Mesenchymal stem cell (in vitro differentiated cells and primary cell): ENCODE measurements at regions not wholly inside any gene's neighbourhood (a gene's known extent, or its start where the extent isn't known, plus 50 kb on each side); places are given as distances from the start of the nearest gene placed in this dataset.

Source experiments
- DNase-seq: peaks from one replicate; pipeline ENCODE4 v3.0.0-alpha.2; 2013
- H2AFZ ChIP-seq: one replicate; pipeline ENCODE4 v1.6.1; 2013; ENCODE audit warnings: low read depth, mild to moderate bottlenecking, control low read depth, inconsistent platforms, low read length, moderate library complexity
- H2AK5ac ChIP-seq: 2 replicates; pipeline ENCODE4 v1.6.1; 2013; ENCODE audit warnings: low read length, moderate library complexity, mild to moderate bottlenecking, inconsistent platforms; ENCODE audit not compliant: severe bottlenecking
- H2BK120ac ChIP-seq: one replicate; pipeline ENCODE4 v1.6.1; 2013; ENCODE audit warnings: low read depth, mild to moderate bottlenecking, inconsistent platforms, low read length, moderate library complexity
- H2BK12ac ChIP-seq, 2 experiments: one replicate each; pipeline ENCODE4 v1.6.1; 2013; ENCODE audit warnings: inconsistent platforms in 2 of 2, low read length in 2 of 2, mild to moderate bottlenecking in 2 of 2, moderate library complexity in 2 of 2, control low read depth in 1 of 2
- H2BK15ac ChIP-seq: one replicate; pipeline ENCODE4 v1.6.1; 2013; ENCODE audit warnings: mild to moderate bottlenecking, low read depth, inconsistent platforms; ENCODE audit not compliant: poor library complexity, severe bottlenecking
- H2BK5ac ChIP-seq: 2 replicates; pipeline ENCODE4 v1.6.1; 2013; ENCODE audit warnings: low read depth, mild to moderate bottlenecking, low read length, control low read depth, inconsistent platforms; ENCODE audit not compliant: poor library complexity, severe bottlenecking
- H3K14ac ChIP-seq, 2 experiments: one replicate each; pipeline ENCODE4 v1.6.1; 2013; ENCODE audit warnings: inconsistent platforms in 2 of 2, low read length in 2 of 2, control low read depth in 1 of 2, mild to moderate bottlenecking in 1 of 2, moderate library complexity in 1 of 2
- H3K18ac ChIP-seq, 2 experiments: one replicate each; pipeline ENCODE4 v1.6.1; 2013; ENCODE audit warnings: inconsistent platforms in 2 of 2, low read length in 2 of 2, control low read depth in 1 of 2, low read depth in 1 of 2, mild to moderate bottlenecking in 1 of 2
- H3K23ac ChIP-seq, 2 experiments: one replicate each; pipeline ENCODE4 v1.6.1; 2013; ENCODE audit warnings: inconsistent platforms in 2 of 2, low read length in 2 of 2, mild to moderate bottlenecking in 2 of 2, moderate library complexity in 2 of 2, control low read depth in 1 of 2
- H3K27ac ChIP-seq: 2 replicates; pipeline ENCODE4 v1.5.1; 2013; ENCODE audit warnings: mild to moderate bottlenecking, moderate library complexity, low read length, control low read depth, inconsistent platforms; ENCODE audit not compliant: poor library complexity, severe bottlenecking
- H3K27me3 ChIP-seq, 2 experiments: 2 replicates each; pipeline versions ENCODE4 v1.6.1 to v1.7.0; 2013; ENCODE audit warnings: low read length in 2 of 2, mild to moderate bottlenecking in 2 of 2, moderate library complexity in 2 of 2, control low read depth in 1 of 2, inconsistent platforms in 1 of 2; ENCODE audit not compliant: control insufficient read depth in 1 of 2, insufficient read depth in 1 of 2
- H3K36me3 ChIP-seq, 2 experiments: 2 replicates each; pipeline versions ENCODE4 v1.6.1 to v1.7.0; 2013; ENCODE audit warnings: low read length in 2 of 2, control low read depth in 1 of 2, inconsistent platforms in 1 of 2, low read depth in 1 of 2, mild to moderate bottlenecking in 1 of 2; ENCODE audit not compliant: insufficient read depth in 2 of 2, control insufficient read depth in 1 of 2
- H3K4ac ChIP-seq, 2 experiments: one replicate each; pipeline ENCODE4 v1.6.1; 2013; ENCODE audit warnings: inconsistent platforms in 2 of 2, low read length in 2 of 2, mild to moderate bottlenecking in 2 of 2, moderate library complexity in 2 of 2, control low read depth in 1 of 2, low read depth in 1 of 2
- H3K4me1 ChIP-seq: 2 replicates; pipeline ENCODE4 v1.6.1; 2013; ENCODE audit warnings: low read depth, low read length, control low read depth; ENCODE audit not compliant: control insufficient read depth, insufficient read depth
- H3K4me2 ChIP-seq: 2 replicates; pipeline ENCODE4 v1.6.1; 2013; ENCODE audit warnings: low read length, mild to moderate bottlenecking, inconsistent platforms; ENCODE audit not compliant: poor library complexity, severe bottlenecking
- H3K4me3 ChIP-seq, 2 experiments: 2 replicates each; pipeline versions ENCODE4 v1.5.1 to v1.7.0; 2013; ENCODE audit warnings: low read length in 2 of 2, mild to moderate bottlenecking in 2 of 2, control low read depth in 1 of 2, low read depth in 1 of 2; ENCODE audit not compliant: insufficient read depth in 1 of 2
- H3K79me1 ChIP-seq: replicated peaks from 2 replicates; pipeline ENCODE4 v1.6.1; 2013; ENCODE audit warnings: mild to moderate bottlenecking, control low read depth, low read length, inconsistent platforms; ENCODE audit not compliant: poor library complexity, severe bottlenecking
- H3K9ac ChIP-seq: 2 replicates; pipeline ENCODE4 v1.7.0; 2013; ENCODE audit warnings: mild to moderate bottlenecking, low read length, moderate library complexity
- H3K9me3 ChIP-seq: 2 replicates; pipeline ENCODE4 v1.7.0; 2013; ENCODE audit warnings: mild to moderate bottlenecking, low read length; ENCODE audit not compliant: control insufficient read depth
- H4K8ac ChIP-seq: one replicate; pipeline ENCODE4 v1.6.1; 2013; ENCODE audit warnings: inconsistent platforms, mild to moderate bottlenecking, low read length, moderate library complexity
- H4K91ac ChIP-seq: one replicate; pipeline ENCODE4 v1.6.1; 2013; ENCODE audit warnings: mild to moderate bottlenecking, low read length, inconsistent platforms
- WGBS: methylation state at CpG from one replicate; pipeline ENCODE4 v1.1.7; 2013; ENCODE audit warnings: mixed read lengths; 5-methylcytosine and 5-hydroxymethylcytosine counted together

DNA sequence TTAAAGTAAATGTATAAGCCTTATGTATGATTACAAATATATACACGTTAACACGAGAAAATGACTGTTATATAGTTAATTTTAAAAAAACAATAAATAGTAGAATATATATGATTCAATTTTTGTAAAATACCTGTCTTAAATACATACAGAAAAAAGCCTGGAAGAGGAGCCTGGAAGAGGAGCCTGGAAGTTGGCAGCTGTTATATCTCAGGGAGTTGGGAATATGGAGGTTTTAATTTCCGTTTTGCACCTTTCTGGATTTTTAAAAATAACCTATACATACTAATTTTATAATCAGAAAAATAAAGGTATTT lies 111.6 kb downstream of the WT1 start:
- H3K9ac ChIP-seq, result no peak overlapping the region
- H3K4me1 ChIP-seq, result no peaks in the 10 kb centered on the region
- H3K14ac ChIP-seq, result no peak overlapping the region
- no peak overlapping the region for H2BK120ac ChIP-seq
- H3K27ac ChIP-seq, result no peak overlapping the region
- no peaks in the 10 kb centered on the region for H3K79me1 ChIP-seq
- H3K36me3 ChIP-seq, result no peaks in the 10 kb centered on the region
- no peak overlapping the region for H4K91ac ChIP-seq
- no peak overlapping the region for H2BK12ac ChIP-seq
- no peaks in the 10 kb centered on the region for H3K9me3 ChIP-seq
- H3K18ac ChIP-seq, result no peak overlapping the region
- no peak overlapping the region for H3K4me3 ChIP-seq
- peaks cover 6 to 16% of the 10 kb centered on the region in 2 experiments for H3K27me3 ChIP-seq
- no peak overlapping the region for H4K8ac ChIP-seq
- no peak overlapping the region for H2BK15ac ChIP-seq
- H2AFZ ChIP-seq, result no peak overlapping the region
- no peak overlapping the region for H2BK5ac ChIP-seq
- no peak overlapping the region for H3K4ac ChIP-seq
- no peak for DNase-seq
- no peak overlapping the region for H3K23ac ChIP-seq
- no CpG with 5 or more reads among the region's 3 CpGs for WGBS
- no peak overlapping the region for H2AK5ac ChIP-seq
- no peak overlapping the region for H3K4me2 ChIP-seq

DNA sequence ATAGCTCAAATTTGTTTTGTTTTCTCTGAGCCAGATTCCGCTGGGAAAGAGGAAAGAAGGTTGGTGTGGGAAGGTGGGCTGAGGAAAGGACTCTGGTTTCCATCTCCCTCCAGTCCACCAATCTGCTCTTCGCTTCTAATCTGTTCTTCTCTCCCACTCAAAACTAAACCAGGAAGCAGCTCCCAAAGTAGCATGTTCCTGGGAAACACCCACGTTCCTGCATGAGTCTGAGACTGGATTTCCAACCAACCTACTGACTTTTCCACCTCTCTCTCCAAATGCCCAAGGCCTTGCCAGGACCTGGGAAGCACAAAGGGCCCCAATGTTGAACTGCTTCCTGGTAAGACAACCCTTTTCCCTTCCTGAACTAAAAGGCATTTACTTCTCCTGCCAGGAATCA lies 110.2 kb downstream of the WT1 start:
- Histone ChIP-seq H2BK15ac (no peak overlapping the region), H3K9me3 (no peaks in the 10 kb centered on the region), H3K4me2 (no peak overlapping the region), H3K27me3 (peaks cover 6 to 16% of the 10 kb centered on the region in 2 experiments), H3K14ac (no peak overlapping the region), H2AK5ac (no peak overlapping the region), H2AFZ (no peak overlapping the region), H3K36me3 (no peaks in the 10 kb centered on the region), H3K4me1 (no peaks in the 10 kb centered on the region), H3K9ac (no peak overlapping the region), H3K27ac (no peak overlapping the region), H2BK12ac (no peak overlapping the region), H4K8ac (no peak overlapping the region), H3K23ac (no peak overlapping the region), H3K18ac (peak overlapping the region in 1 of 2 experiments; percentile 17), H2BK120ac (no peak overlapping the region), H4K91ac (no peak overlapping the region), H3K4ac (no peak overlapping the region), H2BK5ac (no peak overlapping the region), H3K79me1 (no peaks in the 10 kb centered on the region), H3K4me3 (no peak overlapping the region)
- WGBS, result 63% methylated on average over 2 of the region's 3 CpGs
- DNase-seq, result no peak

DNA sequence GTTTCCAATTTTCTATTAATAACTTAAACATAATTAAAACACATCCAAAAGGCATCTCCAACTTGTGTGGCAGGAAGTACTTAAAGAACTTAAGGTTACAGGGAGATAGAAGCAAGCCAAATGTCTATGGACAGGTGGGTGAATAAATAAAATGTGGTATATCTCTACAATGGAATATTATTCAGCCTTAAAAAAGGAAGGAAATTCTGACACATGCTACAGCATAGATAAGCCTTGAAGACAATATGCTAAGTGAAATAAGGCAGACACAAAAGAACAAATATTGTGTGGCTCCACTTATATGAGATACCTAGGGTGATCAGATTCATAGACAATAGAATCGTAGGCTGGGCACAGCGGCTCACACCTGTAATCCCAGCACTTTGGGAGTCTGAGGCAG lies 109.6 kb downstream of the WT1 start:
- DNase-seq, result no peak
- no peak overlapping the region for H4K8ac ChIP-seq
- H3K14ac ChIP-seq, result no peak overlapping the region
- no peaks in the 10 kb centered on the region for H3K4me1 ChIP-seq
- no peaks in the 10 kb centered on the region for H3K36me3 ChIP-seq
- H3K9ac ChIP-seq, result no peak overlapping the region
- H3K18ac ChIP-seq, result no peak overlapping the region
- H2AFZ ChIP-seq, result no peak overlapping the region
- H3K4me2 ChIP-seq, result no peak overlapping the region
- H3K4me3 ChIP-seq, result no peak overlapping the region
- no peak overlapping the region for H2BK120ac ChIP-seq
- H2AK5ac ChIP-seq, result no peak overlapping the region
- H3K23ac ChIP-seq, result no peak overlapping the region
- H3K27ac ChIP-seq, result no peak overlapping the region
- no peak overlapping the region for H4K91ac ChIP-seq
- peaks cover 7 to 18% of the 10 kb centered on the region in 2 experiments for H3K27me3 ChIP-seq
- no peak overlapping the region for H2BK12ac ChIP-seq
- H2BK15ac ChIP-seq, result no peak overlapping the region
- H3K79me1 ChIP-seq, result no peaks in the 10 kb centered on the region
- H3K4ac ChIP-seq, result no peak overlapping the region
- no peaks in the 10 kb centered on the region for H3K9me3 ChIP-seq
- 100% methylated on average over 2 of the region's 2 CpGs for WGBS
- H2BK5ac ChIP-seq, result no peak overlapping the region

DNA sequence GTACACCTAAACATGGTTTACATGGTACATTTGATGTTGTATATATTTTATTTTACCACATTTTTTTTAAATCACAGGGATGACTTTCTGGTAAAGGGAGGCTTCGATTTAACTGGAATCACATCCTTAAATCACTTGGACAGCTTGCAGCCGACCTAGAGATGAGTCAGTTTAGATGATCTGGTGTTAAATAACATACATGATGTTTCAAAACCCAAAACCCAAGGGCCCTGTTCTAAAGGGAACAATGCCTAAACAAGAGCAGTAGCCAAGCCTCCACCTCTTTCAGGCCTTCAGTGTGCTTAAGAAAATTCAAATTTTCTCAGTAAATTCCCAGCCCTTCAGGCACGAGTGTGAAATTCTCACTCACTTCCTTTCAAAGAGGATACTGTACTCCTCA lies 108.8 kb downstream of the WT1 start:
- no peak overlapping the region for H3K4me2 ChIP-seq
- no peak overlapping the region for H2AK5ac ChIP-seq
- H3K79me1 ChIP-seq, result no peaks in the 10 kb centered on the region
- H2BK15ac ChIP-seq, result no peak overlapping the region
- H3K23ac ChIP-seq, result no peak overlapping the region
- no peak overlapping the region for H4K8ac ChIP-seq
- H3K36me3 ChIP-seq, result no peaks in the 10 kb centered on the region
- no peak overlapping the region for H2BK120ac ChIP-seq
- H3K27ac ChIP-seq, result no peak overlapping the region
- no peak overlapping the region for H4K91ac ChIP-seq
- H3K18ac ChIP-seq, result no peak overlapping the region
- H2BK5ac ChIP-seq, result no peak overlapping the region
- no peak overlapping the region for H3K4me3 ChIP-seq
- H3K4ac ChIP-seq, result no peak overlapping the region
- no peak overlapping the region for H2BK12ac ChIP-seq
- no peak overlapping the region for H3K9ac ChIP-seq
- no peaks in the 10 kb centered on the region for H3K9me3 ChIP-seq
- no peak overlapping the region for H3K14ac ChIP-seq
- 35% methylated on average over 2 of the region's 3 CpGs for WGBS
- H3K27me3 ChIP-seq, result peaks cover 10 to 23% of the 10 kb centered on the region in 2 experiments
- no peak for DNase-seq
- no peak overlapping the region for H2AFZ ChIP-seq
- no peaks in the 10 kb centered on the region for H3K4me1 ChIP-seq
